DMS 273 (cell line): ENCODE measurements at regions not wholly inside any gene's neighbourhood (a gene's known extent, or its start where the extent isn't known, plus 50 kb on each side); places are given as distances from the start of the nearest gene placed in this dataset.

ENCODE experiments used
- DNase-seq: peaks from one replicate; lab custom pipeline; 2025; ENCODE audit not compliant: unreplicated experiment; lab: John Stamatoyannopoulos, UW

DNA sequence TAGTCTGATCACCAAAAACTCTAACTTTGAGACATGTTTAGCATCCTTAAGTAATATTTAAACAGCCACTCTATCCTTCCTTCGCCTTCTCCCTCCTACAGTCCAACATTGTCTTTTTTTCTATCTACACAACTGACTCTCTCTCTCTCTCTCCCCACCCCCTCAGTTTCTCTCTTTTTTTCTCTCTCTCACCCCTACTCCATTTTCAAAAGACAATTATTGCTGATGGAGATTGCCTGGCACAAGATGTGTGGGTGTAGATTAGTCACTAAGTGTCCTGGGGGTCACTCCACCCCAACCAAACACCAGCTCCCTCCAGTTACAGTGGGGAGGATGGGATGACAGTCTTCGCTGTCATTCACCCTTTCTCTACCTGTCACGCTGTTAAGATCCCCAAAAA lies 94.5 kb upstream of the NFIA start:
- no peak for DNase-seq

DNA sequence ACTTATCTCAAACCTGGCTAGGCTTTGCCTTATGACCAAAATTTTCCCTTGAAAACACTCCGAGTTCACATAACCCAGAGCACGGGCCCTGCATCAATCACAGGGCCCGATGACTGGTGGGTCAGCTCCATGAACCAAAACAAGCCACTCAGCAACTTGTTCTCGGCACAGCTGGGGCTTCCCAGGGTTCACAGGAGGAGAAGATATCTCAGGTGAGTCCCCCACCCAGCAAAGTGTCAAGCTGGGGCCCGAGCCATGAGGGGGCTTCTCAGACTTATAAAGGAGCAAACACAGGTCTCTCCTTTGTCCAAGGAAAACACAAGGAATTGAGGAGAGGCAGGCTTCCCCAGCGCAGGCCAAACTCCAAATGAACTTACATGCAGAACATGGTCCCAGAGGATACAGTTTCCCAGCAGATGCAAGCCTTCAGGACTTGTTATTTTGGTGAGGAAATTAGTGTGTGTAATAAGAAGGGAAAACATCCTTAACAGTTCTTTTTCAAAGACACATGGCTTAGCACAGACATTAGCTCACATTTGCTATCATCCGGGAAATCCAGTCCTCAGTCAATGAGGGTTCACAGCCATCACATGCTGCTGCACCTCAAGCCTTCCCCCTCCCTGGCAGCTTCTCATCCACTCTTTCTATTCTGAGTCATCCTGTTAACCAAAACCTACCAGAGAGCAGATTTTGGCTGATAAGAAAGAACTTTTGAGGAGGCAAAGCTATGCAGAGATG lies 98.1 kb upstream of the NFIA start:
- DNase-seq = no peak

DNA sequence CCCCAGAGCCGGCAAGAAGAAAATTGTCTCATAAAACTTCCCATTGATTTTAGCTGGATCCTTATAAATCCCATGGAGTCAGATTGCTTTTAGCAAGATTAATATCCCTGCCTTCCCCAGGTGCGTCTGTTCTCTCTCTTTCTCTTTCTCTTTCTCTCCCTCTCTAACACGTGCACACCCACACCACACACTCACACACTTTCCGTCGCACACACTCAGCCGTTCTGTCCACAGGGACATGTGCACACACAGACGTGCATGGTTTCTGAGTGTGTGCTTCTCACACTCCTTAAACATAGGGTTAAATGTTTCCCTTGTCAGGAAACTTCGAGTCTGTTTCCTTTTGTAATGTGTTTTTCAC lies 98.7 kb upstream of the NFIA start:
- no peak for DNase-seq

DNA sequence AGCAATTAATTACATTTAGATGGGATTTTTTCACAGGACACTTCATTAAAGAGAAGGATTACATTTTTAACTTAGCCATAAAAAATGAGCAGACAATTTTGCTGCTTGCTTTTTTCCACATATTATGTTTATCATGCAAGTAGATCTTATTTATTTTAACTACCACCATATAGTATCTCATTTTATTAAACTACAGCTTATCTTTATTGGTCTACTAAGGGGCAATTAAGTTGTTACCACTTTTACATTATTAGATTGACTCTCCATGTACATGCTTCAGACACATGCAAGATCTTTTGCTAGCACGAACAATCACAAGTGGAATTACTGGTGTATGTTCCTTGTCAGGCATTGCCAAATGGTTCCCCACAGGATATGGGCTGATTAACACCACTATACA lies 99.8 kb upstream of the NFIA start:
- no peak for DNase-seq

DNA sequence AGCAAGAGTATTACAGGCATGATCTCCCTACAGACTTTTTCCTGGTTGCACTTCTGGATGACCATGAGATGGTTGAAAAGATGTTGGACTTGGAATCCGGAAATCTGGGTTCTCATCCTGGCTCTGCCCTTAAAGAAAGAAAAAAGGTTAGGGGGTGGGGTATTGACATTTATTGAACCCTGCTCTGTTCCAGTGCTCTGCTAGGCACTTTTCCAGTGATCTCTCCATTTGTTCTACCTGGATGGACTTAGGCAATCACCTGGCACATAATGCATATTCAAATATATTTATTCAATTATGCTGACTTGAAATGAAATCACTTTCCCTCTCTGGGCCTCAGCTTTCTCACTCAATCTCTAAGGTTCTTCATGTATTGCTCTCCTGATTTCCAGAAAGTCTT lies 101.0 kb upstream of the NFIA start:
- no peak for DNase-seq

DNA sequence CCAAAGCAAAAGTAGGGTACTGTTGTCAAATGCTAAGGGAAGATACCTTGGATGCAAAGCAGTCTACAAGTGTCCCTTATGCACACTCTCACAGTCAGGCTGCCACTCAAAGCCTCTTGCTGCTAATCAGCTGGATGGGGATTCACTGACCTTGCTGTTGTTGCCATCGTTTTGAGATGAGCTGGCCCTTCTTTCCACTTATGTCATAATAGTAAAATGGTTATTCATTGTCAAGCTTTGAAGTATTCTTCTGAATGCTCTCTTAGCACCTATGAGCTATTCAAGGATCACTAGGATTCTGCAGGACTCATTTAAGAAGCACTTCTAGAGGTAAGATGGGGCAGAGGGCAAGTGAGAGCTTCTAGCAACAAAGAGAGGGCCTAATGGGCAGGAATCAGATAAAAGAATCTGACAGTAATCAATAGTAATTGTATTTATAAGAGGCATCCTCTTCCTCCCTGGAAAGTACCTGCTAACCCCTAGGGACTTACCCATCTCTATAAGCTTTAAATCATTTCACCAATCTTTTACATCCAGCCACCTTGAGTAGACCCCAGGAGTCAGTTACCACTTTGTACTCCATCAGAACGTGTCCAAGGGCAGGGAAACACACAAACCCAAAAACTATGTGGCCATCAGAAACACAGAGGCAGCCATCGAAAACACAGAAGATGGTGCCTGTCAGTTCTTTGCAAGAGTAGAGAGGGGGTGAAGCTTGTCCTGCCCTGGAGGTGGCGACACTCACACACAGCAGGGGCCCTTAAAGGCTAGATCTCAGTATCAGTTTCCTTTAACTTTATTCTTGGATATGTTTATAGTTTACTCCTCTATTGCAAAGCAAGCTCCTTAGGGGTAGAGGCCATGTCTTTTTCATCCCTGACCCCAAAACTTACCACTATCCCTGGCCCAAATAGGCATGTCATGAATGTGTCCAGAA lies 103.7 kb upstream of the NFIA start:
- peak; percentile 48 for DNase-seq

DNA sequence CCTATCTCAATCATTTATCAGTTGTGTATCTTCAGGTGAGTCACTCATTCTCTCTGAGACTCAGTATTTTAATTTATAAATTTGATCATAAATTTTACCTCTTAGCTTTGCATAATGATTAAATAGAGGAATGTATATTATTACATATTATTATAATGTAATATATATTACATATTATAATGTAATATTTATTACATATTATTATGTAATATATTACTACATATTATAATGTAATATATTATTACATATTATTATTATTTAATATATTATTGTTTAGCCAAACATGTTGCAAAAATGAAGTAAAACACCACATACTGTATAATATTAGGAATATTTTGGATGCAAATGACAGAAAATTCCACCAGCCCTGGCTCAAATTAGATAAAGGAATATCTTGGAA lies 104.7 kb upstream of the NFIA start:
- no peak for DNase-seq

DNA sequence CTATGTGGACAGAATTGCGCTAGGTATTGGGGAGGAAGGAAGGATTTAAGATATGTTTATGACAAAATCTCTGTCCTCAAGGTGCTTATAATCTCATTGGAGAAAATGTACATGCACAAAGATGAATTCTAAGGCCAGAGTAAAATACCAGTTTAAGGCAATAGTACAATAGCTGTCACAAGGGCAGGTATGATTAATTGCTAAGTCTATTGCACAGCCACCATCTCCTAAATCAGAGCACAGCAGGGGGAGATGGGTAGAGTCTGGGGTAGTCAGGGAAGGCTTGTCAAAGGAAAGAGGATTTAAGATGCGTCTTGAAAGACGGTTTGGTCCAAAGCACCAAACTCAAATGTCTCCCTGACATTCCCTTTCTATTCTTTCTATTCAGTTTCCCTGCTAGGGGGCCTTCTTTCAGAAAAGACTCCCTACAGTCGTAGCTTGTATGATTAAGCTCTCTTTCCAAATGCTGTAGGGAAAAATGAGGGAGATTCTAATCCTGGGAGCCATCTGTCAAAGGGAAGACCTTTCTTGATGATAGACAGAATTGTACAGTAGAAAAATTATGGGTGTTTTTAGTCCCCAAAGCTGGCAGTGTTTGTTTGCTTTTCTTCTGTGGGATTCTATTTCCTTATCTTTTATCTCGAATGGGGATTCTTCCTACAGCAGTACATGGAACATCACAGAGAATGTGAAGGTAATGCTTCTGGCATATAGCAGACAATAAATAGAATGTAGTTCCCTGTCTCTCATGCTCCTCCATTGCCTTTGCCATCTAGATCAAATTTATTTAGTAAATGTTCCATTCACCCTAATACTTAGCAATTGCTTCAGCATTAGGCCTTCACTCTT lies 107.6 kb upstream of the NFIA start:
- DNase-seq = no peak

DNA sequence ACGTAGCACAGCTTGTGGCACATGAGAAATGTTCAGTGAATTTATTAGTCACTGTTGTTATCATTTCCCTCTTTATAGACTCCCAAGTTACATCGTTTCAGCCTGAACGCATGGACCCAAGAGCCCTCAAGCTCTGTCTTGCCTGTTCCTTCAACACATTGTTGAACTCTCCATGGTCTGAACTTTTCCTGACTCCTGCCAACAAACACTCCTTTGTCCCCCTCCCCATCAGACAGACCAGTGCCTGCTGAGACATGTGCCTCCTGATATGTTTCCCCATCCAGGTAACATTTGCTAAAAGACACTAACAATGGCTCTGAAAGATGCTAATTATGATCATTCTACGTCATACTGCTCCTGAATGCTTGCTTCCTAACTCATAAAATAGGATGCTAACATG lies 108.7 kb upstream of the NFIA start:
- DNase-seq = no peak

DNA sequence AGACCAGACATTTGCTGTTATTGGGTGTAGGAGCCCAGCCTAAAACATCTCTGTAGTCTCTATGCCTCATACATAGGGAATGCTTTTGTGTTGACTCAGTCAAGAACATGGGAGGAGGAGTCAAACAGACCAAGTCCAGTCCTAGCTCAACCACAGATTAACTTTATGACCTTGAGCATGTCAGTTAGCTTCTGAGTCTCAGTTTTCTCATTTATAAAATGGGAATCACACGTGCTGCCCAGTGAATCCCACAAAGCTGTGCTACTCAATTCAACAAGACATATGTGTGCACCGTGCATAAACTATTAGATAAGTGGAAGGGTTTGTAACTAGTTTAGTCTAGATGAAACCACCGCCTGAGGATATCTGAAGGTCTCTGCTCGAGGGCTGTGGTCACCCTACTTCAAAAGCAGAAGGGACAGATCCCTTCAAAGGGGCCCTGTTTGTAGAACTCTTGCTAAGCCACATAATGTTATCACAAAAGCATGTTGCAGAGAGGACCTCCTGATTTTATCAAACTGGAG lies 109.5 kb upstream of the NFIA start:
- no peak for DNase-seq

DNA sequence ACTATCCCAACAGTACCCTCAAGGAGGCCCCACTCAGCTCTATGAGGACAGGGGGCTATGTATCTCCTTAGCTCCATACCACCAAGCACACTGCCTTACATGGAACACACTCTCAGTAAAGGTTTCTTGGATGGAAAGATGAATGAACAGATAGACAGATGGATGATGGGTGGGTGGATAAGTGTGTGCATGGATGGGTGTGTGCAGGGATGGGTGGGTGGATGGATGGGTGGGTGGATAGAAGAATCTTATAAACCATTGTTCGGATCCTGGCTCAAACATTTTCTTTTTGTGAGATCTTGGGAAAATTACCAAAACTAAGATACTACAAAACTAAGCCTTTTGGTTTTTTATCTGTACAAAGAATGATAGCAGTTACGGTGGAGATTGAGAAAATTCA lies 111.0 kb upstream of the NFIA start:
- no peak for DNase-seq

DNA sequence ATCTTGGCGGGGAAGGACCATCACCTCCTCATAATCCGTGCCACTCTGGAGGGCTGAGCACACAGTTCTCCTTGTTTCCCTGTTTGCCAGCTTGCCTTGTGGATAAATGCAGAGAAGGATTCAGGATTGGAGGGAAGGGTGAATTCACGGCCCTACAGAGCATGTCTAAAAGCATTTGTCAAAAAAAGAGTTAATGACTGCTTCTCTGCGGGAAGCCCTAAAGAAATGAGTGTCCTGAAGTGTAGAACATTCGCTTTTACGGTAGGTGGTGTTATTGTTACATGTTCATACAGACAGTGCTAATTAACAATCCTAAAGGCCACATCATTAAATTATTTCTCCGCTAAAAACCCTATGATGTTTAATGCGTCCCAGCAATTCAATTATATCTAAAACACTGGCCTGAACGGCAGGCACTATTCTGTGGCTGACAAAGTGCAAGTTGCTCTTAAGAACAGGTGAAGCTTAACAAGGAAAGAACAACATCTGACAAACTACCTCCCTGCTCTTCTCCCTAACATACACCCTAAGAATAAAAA lies 112.3 kb upstream of the NFIA start:
- peak; percentile 50 for DNase-seq

DNA sequence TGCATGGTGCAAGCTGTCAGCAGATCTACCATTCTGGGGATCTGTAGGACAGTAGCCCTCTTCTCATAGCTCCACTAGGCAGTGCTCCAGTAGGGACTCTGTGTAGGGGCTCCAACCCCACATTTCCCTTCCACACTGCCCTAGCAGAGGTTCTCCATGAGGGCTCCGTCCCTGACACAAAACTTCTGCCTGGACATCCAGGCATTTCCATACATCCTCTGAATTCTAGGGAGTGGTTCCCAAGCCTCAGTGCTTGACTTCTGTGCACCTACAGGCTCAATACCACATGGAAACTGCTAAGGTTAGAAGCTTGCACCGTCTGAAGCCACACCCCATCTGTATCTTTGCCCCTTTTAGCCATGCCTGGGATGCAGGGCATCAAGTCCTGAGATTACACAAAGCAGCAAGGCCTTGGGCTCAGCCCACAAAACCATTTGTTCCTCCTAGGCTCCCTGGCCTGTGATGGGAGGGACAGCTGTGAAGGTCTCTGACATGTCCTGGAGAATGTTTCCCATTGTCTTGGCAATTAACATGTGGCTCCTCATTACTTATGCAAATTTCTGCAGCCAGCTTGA lies 117.0 kb upstream of the NFIA start:
- peak; percentile 33 for DNase-seq

DNA sequence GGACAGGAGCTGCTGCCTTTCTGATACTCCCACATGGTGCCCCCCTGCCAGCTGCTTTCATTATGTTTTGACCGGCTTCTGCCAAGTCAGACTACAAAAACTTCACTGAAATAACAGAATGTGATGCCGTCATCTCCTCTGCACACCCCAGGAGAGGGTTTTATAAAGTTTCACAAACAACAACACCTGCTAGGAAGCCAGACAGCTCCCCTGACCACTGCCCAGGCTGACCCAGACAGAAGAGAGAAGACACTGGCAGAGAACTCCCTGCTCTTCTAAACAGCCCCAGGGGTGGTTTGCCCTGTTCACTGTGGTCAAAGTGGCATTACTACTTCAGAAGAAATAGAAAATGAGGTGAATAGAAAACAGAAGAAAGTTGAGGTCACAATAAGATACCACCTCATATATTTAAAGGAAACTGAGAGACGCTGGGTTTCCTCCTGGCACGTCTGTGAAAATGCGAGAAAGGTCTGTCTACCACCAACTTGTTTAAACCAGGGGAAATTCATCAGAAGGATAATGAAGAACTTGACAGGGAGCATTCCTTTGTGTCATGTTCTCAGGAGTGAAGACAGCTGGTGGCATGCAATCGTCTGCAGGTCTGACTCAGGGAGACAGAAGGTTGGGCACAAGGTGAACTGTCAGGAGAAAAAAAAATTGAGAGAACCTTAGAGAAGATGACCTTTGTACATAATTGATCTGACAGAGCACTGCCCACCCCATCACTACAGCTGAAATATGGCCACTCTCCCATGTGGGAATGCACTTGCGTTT lies 119.0 kb upstream of the NFIA start:
- peak; percentile 74 for DNase-seq

DNA sequence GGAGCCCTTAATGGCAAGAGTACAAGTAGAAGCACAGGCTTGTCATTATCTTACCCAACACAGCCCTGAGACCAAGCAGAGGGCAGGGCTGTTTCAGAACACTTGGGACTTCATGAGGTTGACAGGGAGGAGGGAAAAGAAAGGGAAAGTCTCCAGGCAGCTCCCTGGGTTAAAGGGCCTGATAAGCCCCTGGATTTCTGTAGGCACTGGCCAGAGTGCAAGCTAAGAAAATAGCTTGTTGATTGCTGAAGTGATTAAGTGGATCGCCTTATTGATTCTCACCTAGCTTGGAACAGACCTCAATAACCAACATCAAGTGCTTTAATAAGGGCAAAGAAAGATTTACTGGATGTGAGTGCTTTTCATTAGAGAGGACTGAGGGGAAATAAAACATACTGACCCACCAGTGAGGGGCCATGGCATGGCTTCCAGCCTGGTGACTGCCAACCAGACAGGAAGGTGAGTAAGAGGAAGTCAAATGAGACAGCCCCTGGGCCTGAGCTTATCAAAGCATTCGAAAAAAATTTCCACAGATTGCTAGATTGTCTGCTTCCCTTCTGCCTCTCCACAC lies 121.4 kb upstream of the NFIA start:
- DNase-seq = no peak

DNA sequence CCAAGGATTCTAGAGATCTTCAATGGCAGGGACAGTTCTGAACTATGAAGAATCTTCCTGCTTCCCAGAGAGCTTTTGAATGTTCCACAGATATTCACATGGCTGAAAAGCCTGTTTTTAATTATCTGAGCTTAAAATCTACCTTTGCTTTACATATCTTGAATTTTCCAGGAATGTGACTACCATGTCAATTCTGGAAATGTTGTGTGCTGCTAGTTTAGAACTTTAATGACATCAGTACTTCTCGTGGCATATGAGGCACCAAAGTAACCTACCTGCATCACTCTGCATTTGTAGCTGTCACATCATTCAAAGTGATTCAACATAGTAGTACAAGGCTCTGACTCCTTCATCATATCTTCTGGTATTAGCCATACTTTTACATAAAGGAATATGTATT lies 122.7 kb upstream of the NFIA start:
- no peak for DNase-seq

DNA sequence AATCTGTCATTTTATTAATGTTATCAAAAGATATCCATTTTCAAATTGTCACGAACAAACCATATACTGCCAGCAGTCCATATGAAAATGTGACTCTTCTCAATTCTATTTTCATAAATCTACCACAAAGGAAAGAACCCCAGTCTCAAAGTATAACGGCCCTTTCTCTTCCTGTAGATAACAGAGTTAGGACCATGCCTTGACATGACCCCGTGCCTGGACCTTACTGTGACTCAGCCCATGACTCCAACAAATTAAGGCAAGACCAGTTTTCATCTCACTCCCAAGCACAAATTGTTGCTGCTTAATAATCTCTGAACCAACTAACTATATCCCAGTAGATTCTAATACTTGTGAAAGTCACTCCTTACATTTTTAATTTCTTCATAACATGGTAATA lies 124.4 kb upstream of the NFIA start:
- no peak for DNase-seq

DNA sequence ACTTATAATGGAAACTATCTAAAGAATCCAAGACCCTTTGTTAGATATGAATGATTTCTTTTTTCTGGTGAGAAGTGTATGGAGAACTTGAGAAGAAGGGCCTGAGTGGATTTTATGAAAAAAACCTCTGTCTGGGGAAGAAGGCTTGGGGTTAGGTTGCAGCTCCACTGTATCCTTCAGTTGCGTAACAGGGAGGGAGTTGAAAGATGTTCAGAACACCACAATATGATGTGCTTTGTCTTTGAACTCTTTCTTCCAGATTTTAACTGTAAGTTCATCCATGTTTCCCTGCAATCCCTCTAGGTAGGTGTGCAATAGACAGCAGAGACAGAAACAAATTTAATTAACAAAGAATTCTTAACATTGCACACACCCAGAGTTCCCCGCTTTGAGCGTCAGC lies 125.8 kb upstream of the NFIA start:
- no peak for DNase-seq

DNA sequence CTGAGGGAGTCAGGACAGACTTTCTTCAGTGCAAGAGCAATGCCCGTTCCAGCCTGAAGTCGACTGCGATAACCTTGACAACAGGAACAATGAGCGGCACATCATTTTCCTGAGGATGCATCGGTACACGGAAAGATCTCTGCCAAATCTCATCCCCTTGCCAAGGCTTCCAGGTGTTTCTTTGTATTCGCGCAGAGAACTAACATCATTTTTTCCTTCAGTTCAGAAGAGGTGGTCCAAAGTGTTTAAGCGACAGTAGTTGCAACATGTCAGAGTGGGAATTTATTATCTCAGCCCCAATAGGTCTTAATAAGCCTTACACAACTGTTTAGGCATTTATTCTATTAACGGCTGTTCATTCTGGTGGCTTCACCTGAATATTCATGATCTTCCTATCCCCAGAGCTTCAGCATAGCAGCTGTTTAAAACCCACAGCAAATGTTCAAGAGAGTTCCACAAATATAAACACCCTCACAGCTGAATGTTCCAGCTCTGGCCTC lies 129.7 kb upstream of the NFIA start:
- DNase-seq = peak; percentile 85
